Parathyroid adenoma (tissue), 2 donors: ENCODE measurements at regions not wholly inside any gene's neighbourhood (a gene's known extent, or its start where the extent isn't known, plus 50 kb on each side); places are given as distances from the start of the nearest gene placed in this dataset.

Experiments used
- H2AFZ ChIP-seq: fragments of 300-600 bp; sonication (generic); one replicate; pipeline ENCODE4 v1.7.0; 2017; ENCODE audit warnings: antibody characterized with exemption, mild to moderate bottlenecking
- H3K27ac ChIP-seq: fragments of 300-600 bp; sonication (generic); one replicate; pipeline ENCODE4 v1.7.0; 2017
- H3K27me3 ChIP-seq: fragments of 300-600 bp; sonication (generic); one replicate; pipeline ENCODE4 v1.7.0; 2017; ENCODE audit warnings: low read length; ENCODE audit not compliant: control insufficient read depth, insufficient read depth
- H3K36me3 ChIP-seq: fragments of 300-600 bp; sonication (generic); one replicate; pipeline ENCODE4 v1.7.0; 2017; ENCODE audit warnings: low read length; ENCODE audit not compliant: control insufficient read depth, insufficient read depth
- H3K4me1 ChIP-seq: fragments of 300-600 bp; sonication (generic); one replicate; pipeline ENCODE4 v1.7.0; 2017; ENCODE audit warnings: control low read depth
- H3K4me2 ChIP-seq: fragments of 300-600 bp; sonication (generic); one replicate; pipeline ENCODE4 v1.7.0; 2017; ENCODE audit warnings: low read length
- H3K4me3 ChIP-seq: fragments of 300-600 bp; sonication (generic); one replicate; pipeline ENCODE4 v1.7.0; 2017; ENCODE audit warnings: low read depth, low read length
- H3K79me2 ChIP-seq: fragments of 300-600 bp; sonication (generic); one replicate; pipeline ENCODE4 v1.7.0; 2017; ENCODE audit warnings: control low read depth
- H3K9ac ChIP-seq: fragments of 300-600 bp; sonication (generic); one replicate; pipeline ENCODE4 v1.7.0; 2017; ENCODE audit warnings: mild to moderate bottlenecking
- H3K9me3 ChIP-seq: fragments of 300-600 bp; sonication (generic); one replicate; pipeline ENCODE4 v1.7.0; 2017; ENCODE audit warnings: low read length; ENCODE audit not compliant: control insufficient read depth
- TF ChIP-seq, protein P1 (sequence below): fragments of 300-600 bp; sonication (generic); IDR thresholded peaks from one replicate; pipeline ENCODE4 v1.7.0; 2017; ENCODE audit warnings: antibody characterized with exemption, mild to moderate bottlenecking
- donor health status: primary hyperparathyroidism.

DNA sequence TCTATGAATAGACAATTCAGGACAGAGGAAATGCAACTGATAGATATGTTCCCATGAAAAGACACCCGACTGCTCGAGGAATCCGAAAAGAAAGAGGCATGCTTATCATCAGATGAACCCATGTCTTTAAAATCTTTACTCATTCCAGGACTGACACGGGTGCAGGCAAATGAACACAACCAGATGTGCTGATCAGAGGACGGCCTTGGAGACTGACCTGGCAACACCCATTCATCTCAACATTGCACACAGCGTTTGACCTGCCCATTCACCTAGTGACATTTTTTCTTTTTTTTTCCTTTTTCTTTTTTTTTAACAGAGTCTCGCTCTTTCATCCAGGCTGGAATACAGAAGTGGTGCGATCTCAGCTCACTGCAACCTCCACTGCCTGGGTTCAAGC is 377.5 kb downstream of the EIPR1 start:
- no peaks in the 10 kb centered on the region for H3K9me3 ChIP-seq
- H3K36me3 ChIP-seq = no peaks in the 10 kb centered on the region
- no peaks in the 10 kb centered on the region for H3K79me2 ChIP-seq
- no peak overlapping the region for H3K9ac ChIP-seq
- no peak overlapping the region for H3K4me2 ChIP-seq
- H3K4me3 ChIP-seq = no peak overlapping the region
- H3K4me1 ChIP-seq = no peaks in the 10 kb centered on the region
- TF ChIP-seq, protein P1, sequence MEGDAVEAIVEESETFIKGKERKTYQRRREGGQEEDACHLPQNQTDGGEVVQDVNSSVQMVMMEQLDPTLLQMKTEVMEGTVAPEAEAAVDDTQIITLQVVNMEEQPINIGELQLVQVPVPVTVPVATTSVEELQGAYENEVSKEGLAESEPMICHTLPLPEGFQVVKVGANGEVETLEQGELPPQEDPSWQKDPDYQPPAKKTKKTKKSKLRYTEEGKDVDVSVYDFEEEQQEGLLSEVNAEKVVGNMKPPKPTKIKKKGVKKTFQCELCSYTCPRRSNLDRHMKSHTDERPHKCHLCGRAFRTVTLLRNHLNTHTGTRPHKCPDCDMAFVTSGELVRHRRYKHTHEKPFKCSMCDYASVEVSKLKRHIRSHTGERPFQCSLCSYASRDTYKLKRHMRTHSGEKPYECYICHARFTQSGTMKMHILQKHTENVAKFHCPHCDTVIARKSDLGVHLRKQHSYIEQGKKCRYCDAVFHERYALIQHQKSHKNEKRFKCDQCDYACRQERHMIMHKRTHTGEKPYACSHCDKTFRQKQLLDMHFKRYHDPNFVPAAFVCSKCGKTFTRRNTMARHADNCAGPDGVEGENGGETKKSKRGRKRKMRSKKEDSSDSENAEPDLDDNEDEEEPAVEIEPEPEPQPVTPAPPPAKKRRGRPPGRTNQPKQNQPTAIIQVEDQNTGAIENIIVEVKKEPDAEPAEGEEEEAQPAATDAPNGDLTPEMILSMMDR = no peak
- no peak overlapping the region for H2AFZ ChIP-seq
- H3K27ac ChIP-seq = no peak overlapping the region
- H3K27me3 ChIP-seq = no peaks in the 10 kb centered on the region

DNA sequence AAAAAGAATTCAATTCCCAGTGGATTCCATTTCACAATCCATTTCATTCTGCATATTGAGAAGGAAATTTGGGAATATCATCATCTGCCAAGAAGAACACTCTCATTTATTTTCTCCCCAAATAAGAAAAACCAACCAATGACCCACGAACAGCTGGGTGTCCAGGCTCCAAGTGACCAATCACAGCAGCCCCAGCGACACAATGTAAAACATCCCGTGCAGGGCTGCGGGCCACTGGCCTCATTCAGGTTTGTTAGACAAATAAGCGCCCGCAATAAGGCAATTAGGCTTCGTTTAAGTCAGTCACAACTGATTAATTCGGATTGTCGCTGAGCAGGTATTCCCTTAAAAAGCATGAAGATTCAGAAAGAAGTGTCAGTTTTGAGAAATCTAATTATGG is 378.6 kb downstream of the EIPR1 start:
- Histone ChIP-seq H3K27ac (no peak overlapping the region), H3K27me3 (no peaks in the 10 kb centered on the region), H3K36me3 (no peaks in the 10 kb centered on the region), H3K9me3 (no peaks in the 10 kb centered on the region), H2AFZ (no peak overlapping the region), H3K4me3 (no peak overlapping the region), H3K9ac (no peak overlapping the region), H3K4me2 (no peak overlapping the region), H3K4me1 (no peaks in the 10 kb centered on the region), H3K79me2 (no peaks in the 10 kb centered on the region)
- TF ChIP-seq, protein P1 = no peak

DNA sequence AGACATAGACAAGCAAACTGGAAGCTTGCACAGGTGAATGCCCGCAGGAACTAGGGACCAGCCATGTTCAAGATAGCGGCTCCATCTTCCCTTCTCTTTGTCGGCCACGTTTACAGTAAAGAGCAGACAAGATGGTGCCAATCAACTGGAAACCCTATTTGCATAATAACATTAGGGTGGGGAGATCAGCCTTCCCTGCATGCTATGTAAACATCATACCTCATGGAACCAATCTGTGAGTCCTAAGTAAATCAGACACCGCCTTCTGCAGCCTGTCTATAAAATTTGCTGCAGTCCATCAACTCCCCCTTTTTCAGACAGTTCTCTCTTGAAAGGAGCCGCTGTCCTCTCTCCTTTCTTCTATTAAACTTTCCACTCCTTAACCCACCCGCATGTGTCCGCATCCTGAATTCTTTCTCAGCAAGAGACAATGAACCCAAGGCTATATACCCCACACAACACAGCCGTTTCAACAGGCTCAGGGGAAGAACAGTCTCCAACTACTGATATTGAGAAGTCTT is 384.4 kb downstream of the EIPR1 start:
- Histone ChIP-seq H3K4me1 (no peaks in the 10 kb centered on the region), H3K4me3 (no peak overlapping the region), H3K9me3 (no peaks in the 10 kb centered on the region), H3K79me2 (no peaks in the 10 kb centered on the region), H3K27ac (no peak overlapping the region), H3K36me3 (no peaks in the 10 kb centered on the region), H2AFZ (no peak overlapping the region), H3K9ac (no peak overlapping the region), H3K4me2 (no peak overlapping the region), H3K27me3 (no peaks in the 10 kb centered on the region)
- TF ChIP-seq, protein P1 = no peak

DNA sequence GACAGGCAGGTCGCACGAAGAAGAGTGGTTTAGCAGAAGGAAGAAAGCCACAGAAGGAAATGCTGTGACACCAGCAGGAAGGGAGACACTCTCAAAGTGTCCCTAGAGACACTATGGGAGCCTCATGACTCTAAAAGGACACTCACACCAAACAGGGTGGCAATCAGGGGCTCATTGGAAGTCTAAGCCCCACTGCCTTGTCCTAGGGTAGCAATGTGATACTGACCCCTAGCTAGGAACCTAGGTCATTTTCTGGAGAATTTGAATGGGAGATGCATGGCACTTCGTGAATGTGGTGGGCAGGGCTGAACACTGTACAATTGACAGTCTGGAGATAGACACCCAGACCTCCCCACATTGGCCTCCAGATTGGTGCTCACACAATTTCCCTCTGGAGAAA is 385.0 kb downstream of the EIPR1 start:
- H3K4me2 ChIP-seq = no peak overlapping the region

DNA sequence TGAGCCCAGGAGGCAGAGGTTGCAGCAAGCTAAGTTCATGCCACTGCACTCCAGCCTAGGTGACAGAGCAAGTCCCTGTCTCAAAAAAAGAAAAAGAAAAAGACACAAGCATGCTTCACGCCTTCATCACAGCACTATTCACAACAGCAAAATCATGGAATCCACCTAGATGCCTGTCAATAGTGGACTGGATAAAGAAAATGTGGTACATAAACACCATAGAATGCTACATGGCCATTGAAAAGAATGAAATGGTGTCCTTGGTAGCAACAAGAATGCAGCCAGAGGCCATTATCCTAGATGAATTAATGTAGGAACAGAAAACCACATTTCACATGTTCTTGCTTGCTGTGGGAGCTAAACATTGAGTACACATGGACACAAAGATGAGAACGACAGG is 392.6 kb downstream of the EIPR1 start:
- H3K27me3 ChIP-seq = no peaks in the 10 kb centered on the region
- H3K4me1 ChIP-seq = no peaks in the 10 kb centered on the region
- no peak overlapping the region for H3K9ac ChIP-seq
- H2AFZ ChIP-seq = no peak overlapping the region
- TF ChIP-seq, protein P1 = no peak
- H3K36me3 ChIP-seq = no peaks in the 10 kb centered on the region
- H3K9me3 ChIP-seq = no peaks in the 10 kb centered on the region
- no peaks in the 10 kb centered on the region for H3K79me2 ChIP-seq
- no peak overlapping the region for H3K4me3 ChIP-seq
- H3K27ac ChIP-seq = no peak overlapping the region
- H3K4me2 ChIP-seq = no peak overlapping the region

More for the DNA sequence above, 385.0 kb downstream of the EIPR1 start:
- no peaks in the 10 kb centered on the region for H3K27me3 ChIP-seq
- H2AFZ ChIP-seq = no peak overlapping the region
- no peak overlapping the region for H3K9ac ChIP-seq
- no peaks in the 10 kb centered on the region for H3K79me2 ChIP-seq
- no peaks in the 10 kb centered on the region for H3K9me3 ChIP-seq
- H3K36me3 ChIP-seq = no peaks in the 10 kb centered on the region
- H3K4me3 ChIP-seq = no peak overlapping the region
- no peak overlapping the region for H3K27ac ChIP-seq
- no peaks in the 10 kb centered on the region for H3K4me1 ChIP-seq
- TF ChIP-seq, protein P1 = no peak
